HFFc6 (cell line): ENCODE measurements at regions not wholly inside any gene's neighbourhood (a gene's known extent, or its start where the extent isn't known, plus 50 kb on each side); places are given as distances from the start of the nearest gene placed in this dataset.

ENCODE experiments used
- DNase-seq: peaks from one replicate; pipeline ENCODE4 v3.0.0-alpha.2; 2018
- H3K27ac Mint-ChIP-seq: 2 replicates; pipeline ENCODE4 v1.8.0; 2020; ENCODE audit warnings: mild to moderate bottlenecking, mixed read lengths
- H3K27me3 Mint-ChIP-seq: 2 replicates; pipeline ENCODE4 v1.8.0; 2021; ENCODE audit warnings: mild to moderate bottlenecking, moderate library complexity, mixed read lengths; ENCODE audit not compliant: insufficient read depth
- H3K36me3 Mint-ChIP-seq: 2 replicates; pipeline ENCODE4 v1.8.0; 2021; ENCODE audit warnings: low read depth, mixed read lengths
- H3K4me1 Mint-ChIP-seq: 2 replicates; pipeline ENCODE4 v1.8.0; 2020; ENCODE audit warnings: low read depth, mixed read lengths
- H3K4me3 Mint-ChIP-seq: 2 replicates; pipeline ENCODE4 v1.8.0; 2020; ENCODE audit warnings: mild to moderate bottlenecking, moderate library complexity, mixed read lengths
- H3K9me3 Mint-ChIP-seq: 2 replicates; pipeline ENCODE4 v1.8.0; 2020; ENCODE audit warnings: mild to moderate bottlenecking, mixed read lengths
- CTCF ChIP-seq: fragments of 200-600 bp; sonication (generic); IDR thresholded peaks from 2 replicates; pipeline ENCODE4 v1.5.0; 2021; ENCODE audit warnings: antibody characterized with exemption, mild to moderate bottlenecking

- no peak for DNase-seq
- Mint-ChIP-seq H3K4me3 (no peak overlapping the region), H3K9me3 (peaks cover 76% of the 10 kb centered on the region), H3K36me3 (0 out of 2 replicates have a peak, but pooled peaks cover 4% of the 10 kb centered on the region), H3K27ac (no peak overlapping the region), H3K27me3 (no peaks in the 10 kb centered on the region; the same call in 1 of the 2 replicates), H3K4me1 (no peaks in the 10 kb centered on the region)
- TF ChIP-seq CTCF, result no peak
Observed at GRCh38 chr17:73701701-73702100, 57.5 kb upstream of the SDK2 start.

- Mint-ChIP-seq H3K27me3 (no peaks in the 10 kb centered on the region), H3K4me1 (no peaks in the 10 kb centered on the region), H3K9me3 (peaks cover 75% of the 10 kb centered on the region), H3K36me3 (peaks cover 11% of the 10 kb centered on the region; the same call in 1 of the 2 replicates), H3K27ac (no peak overlapping the region), H3K4me3 (no peak overlapping the region)
- DNase-seq, result no peak
- no peak for TF ChIP-seq CTCF
Observed at GRCh38 chr17:73703192-73703591, 58.9 kb upstream of the SDK2 start.

- H3K27ac Mint-ChIP-seq, result no peak overlapping the region
- H3K27me3 Mint-ChIP-seq, result no peaks in the 10 kb centered on the region
- peaks cover 11% of the 10 kb centered on the region; the same call in 1 of the 2 replicates for H3K36me3 Mint-ChIP-seq
- peaks cover 75% of the 10 kb centered on the region for H3K9me3 Mint-ChIP-seq
- no peaks in the 10 kb centered on the region for H3K4me1 Mint-ChIP-seq
- no peak for DNase-seq
- no peak overlapping the region for H3K4me3 Mint-ChIP-seq
- no peak for TF ChIP-seq CTCF
Observed at GRCh38 chr17:73703917-73704316, 59.7 kb upstream of the SDK2 start.

- Mint-ChIP-seq H3K27ac (no peak overlapping the region), H3K9me3 (peaks cover 83% of the 10 kb centered on the region), H3K27me3 (no peaks in the 10 kb centered on the region), H3K4me3 (no peak overlapping the region), H3K36me3 (peaks cover 8% of the 10 kb centered on the region; the same call in 1 of the 2 replicates), H3K4me1 (no peaks in the 10 kb centered on the region)
- no peak for TF ChIP-seq CTCF
- DNase-seq, result no peak
Observed at GRCh38 chr17:73705594-73705993, 61.3 kb upstream of the SDK2 start.

GRCh38 chr17:73706428-73706827 is 62.2 kb upstream of the SDK2 start:
- no peaks in the 10 kb centered on the region for H3K4me1 Mint-ChIP-seq
- no peak for TF ChIP-seq CTCF
- DNase-seq, result no peak
- H3K27me3 Mint-ChIP-seq, result no peaks in the 10 kb centered on the region
- H3K36me3 Mint-ChIP-seq, result peaks cover 6% of the 10 kb centered on the region; the same call in 1 of the 2 replicates
- no peak overlapping the region for H3K27ac Mint-ChIP-seq
- H3K9me3 Mint-ChIP-seq, result peaks cover 83% of the 10 kb centered on the region
- no peak overlapping the region for H3K4me3 Mint-ChIP-seq

GRCh38 chr17:73706858-73707257 is 62.6 kb upstream of the SDK2 start:
- Mint-ChIP-seq H3K27me3 (no peaks in the 10 kb centered on the region), H3K4me1 (no peaks in the 10 kb centered on the region), H3K4me3 (no peak overlapping the region), H3K27ac (no peak overlapping the region), H3K36me3 (peaks cover 6% of the 10 kb centered on the region; the same call in 1 of the 2 replicates), H3K9me3 (peaks cover 82% of the 10 kb centered on the region)
- no peak for TF ChIP-seq CTCF
- DNase-seq, result no peak
